ENCODE measurements at regions not wholly inside any gene's neighbourhood (a gene's known extent, or its start where the extent isn't known, plus 50 kb on each side); places are given as distances from the start of the nearest gene placed in this dataset.

DNA sequence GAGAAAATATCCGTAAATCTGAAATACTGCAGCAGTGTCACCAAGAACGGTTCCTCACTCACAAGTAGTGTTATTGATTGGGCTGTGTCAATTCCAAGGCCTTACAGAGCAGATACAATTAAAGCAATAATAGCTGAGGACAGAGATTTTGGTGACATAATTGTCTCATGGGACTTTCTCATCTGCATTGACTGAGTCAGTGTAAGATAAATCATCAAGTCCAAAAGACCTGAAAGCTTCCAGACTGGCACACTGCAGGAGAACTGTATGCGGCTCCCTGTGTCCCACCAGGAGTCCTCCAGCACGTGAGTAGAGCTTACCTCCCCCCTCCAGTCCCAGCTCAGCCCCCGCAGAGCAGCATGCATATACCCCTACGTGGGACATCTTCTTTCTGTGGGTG lies 655.2 kb upstream of the ARID1B start:
- WGBS, 2 experiments (ENCODE audit: insufficient coverage in 2 of 2) = 79 to 100% methylated on average over 3 to 4 of the region's 6 CpGs
- no peak overlapping the region for H3K27ac ChIP-seq (ENCODE audit: low read depth, low read length, severe bottlenecking)

GRCh38 chr6:156114541-156114940 lies 658.9 kb upstream of the NOX3 start:
- Histone ChIP-seq H3K27ac (ENCODE audit: low read depth, low read length, severe bottlenecking) (no peak overlapping the region), H3K9me3 (ENCODE audit: control insufficient read depth, low read length) (no peaks in the 10 kb centered on the region), H3K4me3 (ENCODE audit: extremely low read depth, insufficient read depth, low read length, poor library complexity, severe bottlenecking) (no peak overlapping the region), H3K36me3 (ENCODE audit: control insufficient read depth, insufficient read depth, low read length) (no peaks in the 10 kb centered on the region), H3K4me1 (ENCODE audit: control insufficient read depth, insufficient read depth, low read length, poor library complexity, severe bottlenecking) (no peaks in the 10 kb centered on the region)
- WGBS, 2 experiments (ENCODE audit: insufficient coverage in 2 of 2) = 100% methylated on average over 1 of the region's 3 CpGs; no CpG with 5 or more reads in 1 of the 2 experiments

More for the DNA sequence above, 655.2 kb upstream of the ARID1B start:
- H3K36me3 ChIP-seq (ENCODE audit: control insufficient read depth, insufficient read depth, low read length) = no peaks in the 10 kb centered on the region
- no peak overlapping the region for H3K4me3 ChIP-seq (ENCODE audit: extremely low read depth, insufficient read depth, low read length, poor library complexity, severe bottlenecking)
- no peaks in the 10 kb centered on the region for H3K4me1 ChIP-seq (ENCODE audit: control insufficient read depth, insufficient read depth, low read length, poor library complexity, severe bottlenecking)
- H3K9me3 ChIP-seq (ENCODE audit: control insufficient read depth, low read length) = no peaks in the 10 kb centered on the region

DNA sequence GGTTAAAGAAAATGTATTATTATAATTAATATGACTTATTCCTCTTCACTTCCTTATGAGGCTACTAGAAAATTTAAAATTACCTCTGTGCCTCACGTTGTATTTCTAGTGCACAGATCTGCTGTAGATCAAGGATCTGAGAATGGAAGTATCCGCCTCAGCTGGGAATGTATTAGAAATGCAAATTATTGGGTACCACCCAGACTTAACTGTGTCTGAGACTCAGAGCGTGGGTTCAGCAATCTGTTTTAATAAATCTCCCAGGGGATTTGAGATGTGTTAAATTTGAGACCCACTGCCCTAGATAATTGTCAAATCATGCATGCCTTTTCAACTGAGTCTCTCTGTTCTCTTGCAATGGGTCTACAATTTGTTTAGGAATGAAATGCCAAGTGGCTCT lies 658.0 kb upstream of the NOX3 start:
- Histone ChIP-seq H3K4me1 (ENCODE audit: control insufficient read depth, insufficient read depth, low read length, poor library complexity, severe bottlenecking) (no peaks in the 10 kb centered on the region), H3K4me3 (ENCODE audit: extremely low read depth, insufficient read depth, low read length, poor library complexity, severe bottlenecking) (no peak overlapping the region)
- 94 to 100% methylated on average over 2 to 3 of the region's 3 CpGs for WGBS, 2 experiments (ENCODE audit: insufficient coverage in 2 of 2)

DNA sequence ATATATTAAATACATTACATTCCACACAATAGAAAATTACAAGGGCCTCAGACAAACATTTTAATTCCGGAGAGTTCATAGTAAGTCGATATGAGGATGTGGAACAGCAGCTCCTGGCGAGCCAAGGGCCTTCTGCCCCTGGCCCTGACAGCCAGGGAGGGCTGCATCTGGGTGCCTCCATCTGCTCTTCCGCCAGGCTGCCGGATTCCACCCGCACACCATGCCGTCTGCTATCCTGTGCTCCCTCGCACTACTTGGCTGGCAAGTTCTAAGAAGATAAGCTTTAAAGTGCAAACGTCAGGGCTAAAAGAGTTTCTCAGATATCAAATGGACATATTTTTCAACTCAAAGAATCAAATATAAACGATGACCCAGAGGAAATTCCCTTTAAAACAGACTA lies 656.3 kb upstream of the NOX3 start:
- no peaks in the 10 kb centered on the region for H3K36me3 ChIP-seq (ENCODE audit: control insufficient read depth, insufficient read depth, low read length)
- H3K27ac ChIP-seq (ENCODE audit: low read depth, low read length, severe bottlenecking) = no peak overlapping the region
- no peaks in the 10 kb centered on the region for H3K9me3 ChIP-seq (ENCODE audit: control insufficient read depth, low read length)
- WGBS, 2 experiments (ENCODE audit: insufficient coverage in 2 of 2) = 93% methylated on average over 9 of the region's 10 CpGs
- no peak overlapping the region for H3K4me3 ChIP-seq (ENCODE audit: extremely low read depth, insufficient read depth, low read length, poor library complexity, severe bottlenecking)
- H3K4me1 ChIP-seq (ENCODE audit: control insufficient read depth, insufficient read depth, low read length, poor library complexity, severe bottlenecking) = no peaks in the 10 kb centered on the region

More for the DNA sequence above, 658.0 kb upstream of the NOX3 start:
- no peaks in the 10 kb centered on the region for H3K9me3 ChIP-seq (ENCODE audit: control insufficient read depth, low read length)
- H3K27ac ChIP-seq (ENCODE audit: low read depth, low read length, severe bottlenecking) = no peak overlapping the region
- no peaks in the 10 kb centered on the region for H3K36me3 ChIP-seq (ENCODE audit: control insufficient read depth, insufficient read depth, low read length)

DNA sequence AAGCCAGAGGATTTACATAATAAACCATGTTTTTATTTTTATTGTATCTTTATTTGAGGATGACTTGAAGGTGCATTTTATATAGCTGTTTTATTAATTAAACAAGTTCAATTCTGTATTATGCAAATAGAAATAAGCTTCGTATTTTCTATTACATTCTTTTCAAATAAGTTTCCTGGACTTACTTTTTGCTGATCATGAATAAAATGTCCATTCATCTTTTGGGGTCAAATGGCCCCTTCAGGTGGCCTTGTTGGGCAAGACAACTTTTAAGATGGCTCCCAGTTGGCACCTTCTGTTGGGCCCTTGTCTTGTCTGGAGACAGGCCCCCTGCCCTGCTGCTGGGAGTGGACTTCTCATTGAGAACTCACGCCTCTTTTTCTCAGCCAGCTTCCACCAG lies 654.6 kb upstream of the NOX3 start:
- 80% methylated on average over 1 of the region's 2 CpGs for WGBS, 2 experiments (ENCODE audit: insufficient coverage in 2 of 2)
- no peaks in the 10 kb centered on the region for H3K36me3 ChIP-seq (ENCODE audit: control insufficient read depth, insufficient read depth, low read length)
- no peak overlapping the region for H3K4me3 ChIP-seq (ENCODE audit: extremely low read depth, insufficient read depth, low read length, poor library complexity, severe bottlenecking)
- H3K27ac ChIP-seq (ENCODE audit: low read depth, low read length, severe bottlenecking) = no peak overlapping the region
- H3K9me3 ChIP-seq (ENCODE audit: control insufficient read depth, low read length) = no peaks in the 10 kb centered on the region
- no peaks in the 10 kb centered on the region for H3K4me1 ChIP-seq (ENCODE audit: control insufficient read depth, insufficient read depth, low read length, poor library complexity, severe bottlenecking)

DNA sequence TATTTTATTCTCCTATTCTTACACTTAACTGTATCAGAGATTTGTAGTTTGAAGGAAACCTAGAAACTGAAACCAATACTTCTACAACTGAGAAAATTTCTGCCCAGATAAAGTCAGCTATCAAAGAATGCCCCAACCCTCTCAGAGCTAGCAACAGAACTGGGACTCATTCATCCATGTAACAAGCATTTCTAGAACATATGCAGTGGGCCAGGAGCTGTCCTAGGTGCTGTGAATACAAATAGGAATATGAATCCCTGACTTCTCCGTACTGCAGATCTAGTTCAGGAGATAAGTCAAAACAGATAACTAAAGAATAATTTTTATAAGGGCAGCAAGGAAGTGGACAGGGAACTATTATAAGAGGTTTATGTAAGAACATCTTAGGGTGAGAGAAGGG lies 654.1 kb upstream of the NOX3 start:
- H3K9me3 ChIP-seq (ENCODE audit: control insufficient read depth, low read length) = no peaks in the 10 kb centered on the region

GRCh38 chr6:156107624-156108101 lies 652.0 kb upstream of the NOX3 start:
- WGBS, 2 experiments (ENCODE audit: insufficient coverage in 2 of 2) = 87 to 89% methylated on average over 13 to 15 of the region's 15 CpGs
- H3K36me3 ChIP-seq (ENCODE audit: control insufficient read depth, insufficient read depth, low read length) = no peaks in the 10 kb centered on the region
- no peak overlapping the region for H3K27ac ChIP-seq (ENCODE audit: low read depth, low read length, severe bottlenecking)
- no peaks in the 10 kb centered on the region for H3K4me1 ChIP-seq (ENCODE audit: control insufficient read depth, insufficient read depth, low read length, poor library complexity, severe bottlenecking)
- no peak overlapping the region for H3K4me3 ChIP-seq (ENCODE audit: extremely low read depth, insufficient read depth, low read length, poor library complexity, severe bottlenecking)
- no peaks in the 10 kb centered on the region for H3K9me3 ChIP-seq (ENCODE audit: control insufficient read depth, low read length)

More for the DNA sequence above, 654.1 kb upstream of the NOX3 start:
- no peak overlapping the region for H3K27ac ChIP-seq (ENCODE audit: low read depth, low read length, severe bottlenecking)
- no CpG with 5 or more reads among the region's 1 CpG for WGBS, 2 experiments (ENCODE audit: insufficient coverage in 2 of 2)
- H3K4me1 ChIP-seq (ENCODE audit: control insufficient read depth, insufficient read depth, low read length, poor library complexity, severe bottlenecking) = no peaks in the 10 kb centered on the region
- H3K4me3 ChIP-seq (ENCODE audit: extremely low read depth, insufficient read depth, low read length, poor library complexity, severe bottlenecking) = no peak overlapping the region
- H3K36me3 ChIP-seq (ENCODE audit: control insufficient read depth, insufficient read depth, low read length) = no peaks in the 10 kb centered on the region

- H3K27ac ChIP-seq (ENCODE audit: low read depth, low read length, severe bottlenecking) = no peak overlapping the region
- no peak overlapping the region for H3K4me3 ChIP-seq (ENCODE audit: extremely low read depth, insufficient read depth, low read length, poor library complexity, severe bottlenecking)
- 75 to 89% methylated on average over 3 of the region's 3 CpGs for WGBS, 2 experiments (ENCODE audit: insufficient coverage in 2 of 2)
- H3K9me3 ChIP-seq (ENCODE audit: control insufficient read depth, low read length) = no peaks in the 10 kb centered on the region
- H3K36me3 ChIP-seq (ENCODE audit: control insufficient read depth, insufficient read depth, low read length) = no peaks in the 10 kb centered on the region
- H3K4me1 ChIP-seq (ENCODE audit: control insufficient read depth, insufficient read depth, low read length, poor library complexity, severe bottlenecking) = no peaks in the 10 kb centered on the region
These were observed 646.5 kb upstream of the NOX3 start for GRCh38 chr6:156102129-156102528.

- Histone ChIP-seq H3K27ac (ENCODE audit: low read depth, low read length, severe bottlenecking) (no peak overlapping the region), H3K4me3 (ENCODE audit: extremely low read depth, insufficient read depth, low read length, poor library complexity, severe bottlenecking) (no peak overlapping the region), H3K36me3 (ENCODE audit: control insufficient read depth, insufficient read depth, low read length) (no peaks in the 10 kb centered on the region), H3K4me1 (ENCODE audit: control insufficient read depth, insufficient read depth, low read length, poor library complexity, severe bottlenecking) (no peaks in the 10 kb centered on the region), H3K9me3 (ENCODE audit: control insufficient read depth, low read length) (no peaks in the 10 kb centered on the region)
- 86% methylated on average over 1 of the region's 1 CpG; no CpG with 5 or more reads in 1 of the 2 experiments for WGBS, 2 experiments (ENCODE audit: insufficient coverage in 2 of 2)
These were observed 643.2 kb upstream of the NOX3 start for GRCh38 chr6:156098839-156099238.

- Histone ChIP-seq H3K27ac (ENCODE audit: low read depth, low read length, severe bottlenecking) (no peak overlapping the region), H3K9me3 (ENCODE audit: control insufficient read depth, low read length) (peaks cover 3% of the 10 kb centered on the region), H3K4me1 (ENCODE audit: control insufficient read depth, insufficient read depth, low read length, poor library complexity, severe bottlenecking) (no peaks in the 10 kb centered on the region), H3K4me3 (ENCODE audit: extremely low read depth, insufficient read depth, low read length, poor library complexity, severe bottlenecking) (no peak overlapping the region), H3K36me3 (ENCODE audit: control insufficient read depth, insufficient read depth, low read length) (no peaks in the 10 kb centered on the region)
These were observed 631.8 kb upstream of the NOX3 start for GRCh38 chr6:156087487-156087886.

GRCh38 chr6:156082012-156082411 lies 626.4 kb upstream of the NOX3 start:
- no peaks in the 10 kb centered on the region for H3K4me1 ChIP-seq (ENCODE audit: control insufficient read depth, insufficient read depth, low read length, poor library complexity, severe bottlenecking)
- no peak overlapping the region for H3K27ac ChIP-seq (ENCODE audit: low read depth, low read length, severe bottlenecking)
- H3K4me3 ChIP-seq (ENCODE audit: extremely low read depth, insufficient read depth, low read length, poor library complexity, severe bottlenecking) = no peak overlapping the region
- 83 to 86% methylated on average over 3 of the region's 3 CpGs for WGBS, 2 experiments (ENCODE audit: insufficient coverage in 2 of 2)
- no peaks in the 10 kb centered on the region for H3K9me3 ChIP-seq (ENCODE audit: control insufficient read depth, low read length)
- no peaks in the 10 kb centered on the region for H3K36me3 ChIP-seq (ENCODE audit: control insufficient read depth, insufficient read depth, low read length)

All from mesodermal cell (in vitro differentiated cells).